Glutamatergic neuron (in vitro differentiated cells): ENCODE measurements at regions not wholly inside any gene's neighbourhood (a gene's known extent, or its start where the extent isn't known, plus 50 kb on each side); places are given as distances from the start of the nearest gene placed in this dataset.

Experiments used
- DNase-seq: peaks from one replicate; pipeline ENCODE4 v3.0.0; 2022
- H3K27ac Mint-ChIP-seq: one replicate; pipeline ENCODE4 v1.8.0; 2020; ENCODE audit warnings: mild to moderate bottlenecking, mixed read lengths, inconsistent platforms; ENCODE audit not compliant: unreplicated experiment
- H3K27me3 Mint-ChIP-seq: one replicate; pipeline ENCODE4 v1.8.0; 2020; ENCODE audit warnings: mild to moderate bottlenecking, moderate library complexity, mixed read lengths, inconsistent platforms; ENCODE audit not compliant: unreplicated experiment
- H3K36me3 Mint-ChIP-seq: one replicate; pipeline ENCODE4 v1.8.0; 2020; ENCODE audit warnings: mild to moderate bottlenecking, mixed read lengths, inconsistent platforms; ENCODE audit not compliant: unreplicated experiment
- H3K4me1 Mint-ChIP-seq: one replicate; pipeline ENCODE4 v1.8.0; 2020; ENCODE audit warnings: mild to moderate bottlenecking, low read depth, mixed read lengths, inconsistent platforms; ENCODE audit not compliant: unreplicated experiment
- H3K4me3 Mint-ChIP-seq: one replicate; pipeline ENCODE4 v1.8.0; 2020; ENCODE audit warnings: mild to moderate bottlenecking, mixed read lengths, inconsistent platforms; ENCODE audit not compliant: unreplicated experiment
- H3K9me3 Mint-ChIP-seq: one replicate; pipeline ENCODE4 v1.8.0; 2020; ENCODE audit warnings: mild to moderate bottlenecking, moderate library complexity, mixed read lengths, inconsistent platforms; ENCODE audit not compliant: unreplicated experiment
- TF ChIP-seq, protein P1 (sequence below): fragments of 200-600 bp; sonication (generic); IDR thresholded peaks from one replicate; pipeline ENCODE4 v1.5.0; 2021; ENCODE audit not compliant: partially characterized antibody, unreplicated experiment

DNA sequence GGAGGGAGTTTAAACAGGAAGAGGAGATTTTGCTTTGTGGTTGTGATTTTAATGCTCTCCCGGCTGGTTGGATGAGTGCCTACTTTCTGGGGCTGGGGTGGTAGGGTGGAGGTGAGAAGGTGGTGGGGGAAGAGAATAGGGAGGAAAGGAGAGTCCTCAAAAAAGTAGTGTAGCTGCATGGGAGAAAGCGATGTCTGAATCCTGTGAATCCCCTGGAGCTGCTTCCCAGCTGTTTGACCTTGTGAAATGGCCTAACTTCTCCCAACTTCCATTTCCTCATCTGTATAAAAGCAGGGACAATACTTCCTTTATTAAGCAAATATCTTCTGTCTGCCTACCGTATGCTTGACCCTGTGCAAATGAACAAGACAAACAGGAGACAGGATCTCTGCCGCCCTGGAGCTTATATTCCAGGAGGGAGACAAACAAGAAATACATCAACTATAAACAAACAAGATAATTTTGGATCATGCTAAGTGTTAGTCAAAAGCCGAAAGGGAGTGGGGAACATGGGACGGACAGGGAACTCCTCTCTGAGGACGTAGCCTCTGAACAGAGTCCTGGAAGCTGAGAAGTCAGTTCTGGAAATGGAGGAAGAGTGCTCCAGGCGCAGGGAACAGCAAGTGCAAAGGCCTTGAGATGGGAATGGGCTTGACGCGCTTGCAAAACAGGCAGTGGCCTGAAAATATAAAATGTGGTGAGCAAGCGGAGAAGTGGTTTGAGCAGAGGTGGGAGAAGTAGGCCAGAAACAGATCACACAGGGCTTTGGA, 103.5 kb downstream of the SPRY4 start:
- Mint-ChIP-seq H3K36me3 (no peaks in the 10 kb centered on the region), H3K4me1 (peaks cover 15% of the 10 kb centered on the region), H3K27me3 (peaks cover 6% of the 10 kb centered on the region), H3K27ac (no peak overlapping the region), H3K9me3 (peaks cover 3% of the 10 kb centered on the region), H3K4me3 (no peak overlapping the region)
- no peak for DNase-seq
- TF ChIP-seq, protein P1, sequence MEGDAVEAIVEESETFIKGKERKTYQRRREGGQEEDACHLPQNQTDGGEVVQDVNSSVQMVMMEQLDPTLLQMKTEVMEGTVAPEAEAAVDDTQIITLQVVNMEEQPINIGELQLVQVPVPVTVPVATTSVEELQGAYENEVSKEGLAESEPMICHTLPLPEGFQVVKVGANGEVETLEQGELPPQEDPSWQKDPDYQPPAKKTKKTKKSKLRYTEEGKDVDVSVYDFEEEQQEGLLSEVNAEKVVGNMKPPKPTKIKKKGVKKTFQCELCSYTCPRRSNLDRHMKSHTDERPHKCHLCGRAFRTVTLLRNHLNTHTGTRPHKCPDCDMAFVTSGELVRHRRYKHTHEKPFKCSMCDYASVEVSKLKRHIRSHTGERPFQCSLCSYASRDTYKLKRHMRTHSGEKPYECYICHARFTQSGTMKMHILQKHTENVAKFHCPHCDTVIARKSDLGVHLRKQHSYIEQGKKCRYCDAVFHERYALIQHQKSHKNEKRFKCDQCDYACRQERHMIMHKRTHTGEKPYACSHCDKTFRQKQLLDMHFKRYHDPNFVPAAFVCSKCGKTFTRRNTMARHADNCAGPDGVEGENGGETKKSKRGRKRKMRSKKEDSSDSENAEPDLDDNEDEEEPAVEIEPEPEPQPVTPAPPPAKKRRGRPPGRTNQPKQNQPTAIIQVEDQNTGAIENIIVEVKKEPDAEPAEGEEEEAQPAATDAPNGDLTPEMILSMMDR = no peak

DNA sequence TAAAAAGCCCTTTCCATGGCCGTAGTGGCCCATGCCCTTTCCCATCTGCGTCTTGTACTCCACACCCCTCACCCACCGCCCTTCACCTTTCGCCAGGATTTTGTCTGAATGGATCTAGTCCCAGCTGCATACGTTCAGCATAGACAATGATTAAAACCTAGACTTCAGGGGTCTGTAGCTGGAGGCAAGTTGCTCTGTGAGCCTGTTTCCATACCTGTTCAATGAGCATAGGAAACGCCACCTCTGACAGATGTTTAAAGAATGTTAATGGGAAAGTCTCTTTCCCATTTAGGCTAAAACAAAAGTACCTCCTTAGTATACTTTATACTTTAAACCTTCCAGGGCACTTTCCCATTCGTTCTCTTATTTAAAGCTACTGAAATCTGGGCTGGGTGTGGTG, 105.7 kb downstream of the SPRY4 start:
- Mint-ChIP-seq H3K4me1 (peaks cover 15% of the 10 kb centered on the region), H3K36me3 (no peaks in the 10 kb centered on the region), H3K27me3 (peaks cover 6% of the 10 kb centered on the region), H3K27ac (no peak overlapping the region), H3K4me3 (no peak overlapping the region), H3K9me3 (peaks cover 3% of the 10 kb centered on the region)
- TF ChIP-seq, protein P1 = no peak
- DNase-seq = no peak

DNA sequence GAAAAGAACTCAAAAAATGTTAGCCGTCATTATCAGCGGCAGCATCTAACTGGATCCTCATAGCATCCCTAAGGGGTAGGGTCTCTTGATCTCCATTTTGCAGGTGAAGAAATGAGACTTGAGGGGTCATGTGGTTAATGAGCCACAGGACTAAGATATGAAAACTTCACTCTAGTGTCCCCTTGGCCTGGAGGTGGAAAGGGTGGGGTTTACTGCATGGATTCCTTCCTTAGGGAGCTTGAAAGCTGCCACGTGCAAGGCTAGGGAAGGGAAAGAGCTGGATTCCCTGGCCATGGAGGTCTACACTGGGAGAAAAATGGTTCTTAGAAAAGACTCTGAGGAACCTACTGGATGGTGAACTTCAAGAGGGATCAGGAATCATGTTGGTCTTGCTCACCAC, 107.9 kb downstream of the SPRY4 start:
- Mint-ChIP-seq H3K27ac (no peak overlapping the region), H3K4me3 (no peak overlapping the region), H3K4me1 (peaks cover 9% of the 10 kb centered on the region), H3K36me3 (no peaks in the 10 kb centered on the region), H3K27me3 (peaks cover 3% of the 10 kb centered on the region), H3K9me3 (peaks cover 5% of the 10 kb centered on the region)
- TF ChIP-seq, protein P1 = no peak
- no peak for DNase-seq

DNA sequence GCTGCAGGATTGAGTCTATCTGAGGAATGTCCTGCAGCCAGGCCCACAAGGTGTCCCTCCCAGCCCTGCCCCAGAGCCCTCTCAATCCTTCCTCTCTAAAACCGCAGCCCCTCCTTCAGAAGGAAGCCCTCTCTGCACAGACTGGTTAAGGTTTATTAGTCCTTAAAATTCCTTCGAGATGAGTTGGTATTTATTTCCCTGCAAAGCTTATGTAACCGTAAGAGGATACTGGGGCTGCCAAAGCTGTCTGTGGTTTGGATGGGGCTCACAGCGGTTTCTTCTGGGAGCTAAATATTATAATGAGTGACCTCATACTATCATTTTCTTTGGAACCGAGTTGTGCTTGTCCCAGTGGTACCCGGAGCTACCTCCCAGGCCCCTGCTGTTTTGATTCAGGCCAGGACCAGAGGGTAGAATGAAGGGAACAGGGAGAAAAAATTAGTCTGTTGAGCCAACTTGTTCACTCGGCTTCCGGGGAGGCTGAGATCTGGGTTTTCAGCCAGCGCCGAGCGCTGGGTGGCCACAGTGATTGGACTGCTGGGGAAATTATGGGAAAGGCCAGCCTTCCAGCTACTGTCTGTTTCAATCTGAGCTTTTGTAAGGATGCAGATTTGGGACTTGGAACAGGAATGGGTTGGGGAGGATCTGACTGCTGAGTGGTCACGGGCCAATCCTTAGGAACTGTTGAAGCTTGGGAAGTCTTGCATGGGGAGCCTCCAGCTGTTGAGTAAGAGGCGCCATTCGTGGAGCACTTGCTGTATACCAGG, 107.5 kb downstream of the NDFIP1 start:
- Mint-ChIP-seq H3K27ac (no peak overlapping the region), H3K9me3 (peaks cover 5% of the 10 kb centered on the region), H3K4me1 (peaks cover 3% of the 10 kb centered on the region), H3K27me3 (peaks cover 3% of the 10 kb centered on the region), H3K4me3 (no peak overlapping the region), H3K36me3 (no peaks in the 10 kb centered on the region)
- TF ChIP-seq, protein P1 = no peak
- no peak for DNase-seq

DNA sequence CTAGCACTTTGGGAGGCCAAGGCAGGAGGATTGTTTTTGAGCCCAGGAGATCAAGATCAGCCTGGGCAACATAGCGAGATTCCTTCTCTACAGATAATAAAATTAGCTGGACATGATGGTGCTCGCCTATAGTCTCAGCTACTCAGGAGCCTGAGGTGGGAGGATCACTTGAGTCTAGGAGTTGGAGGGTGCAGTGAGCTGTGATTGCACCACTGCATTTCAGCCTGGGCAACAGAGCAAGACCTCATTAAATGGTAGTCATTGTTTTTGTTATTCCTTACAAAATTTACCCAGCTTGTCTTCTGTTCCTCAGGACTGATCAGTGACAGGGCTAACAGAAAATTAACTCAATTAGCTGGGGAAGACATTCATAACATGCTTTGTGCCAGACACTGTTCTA, 104.5 kb downstream of the NDFIP1 start:
- Mint-ChIP-seq H3K27ac (no peak overlapping the region), H3K27me3 (peaks cover 2% of the 10 kb centered on the region), H3K36me3 (no peaks in the 10 kb centered on the region), H3K4me3 (no peak overlapping the region), H3K4me1 (no peaks in the 10 kb centered on the region), H3K9me3 (peaks cover 4% of the 10 kb centered on the region)
- TF ChIP-seq, protein P1 = no peak
- no peak for DNase-seq
